Germinal center (tissue), 1 donor: ENCODE measurements at regions not wholly inside any gene's neighbourhood (a gene's known extent, or its start where the extent isn't known, plus 50 kb on each side); places are given as distances from the start of the nearest gene placed in this dataset.
"Not testable (repeated sequence)": the region's sequence is repeated elsewhere in the genome, so short reads cannot be mapped to it uniquely, and the experiment has no call there.

Source experiments
- DNase-seq: peaks from one replicate; pipeline ENCODE4 v3.0.0; 2012; ENCODE audit warnings: mixed read lengths, low spot score

- no peak for DNase-seq
These were observed 164.8 kb upstream of the DTNBP1 start for GRCh38 chr6:15827496-15828255.

GRCh38 chr6:15826814-15827318 lies 164.0 kb upstream of the DTNBP1 start:
- DNase-seq = no peak

- DNase-seq = no peak
These were observed 162.6 kb upstream of the DTNBP1 start for GRCh38 chr6:15825332-15825930.

- no peak for DNase-seq
These were observed 162.0 kb upstream of the DTNBP1 start for GRCh38 chr6:15824811-15825210.

GRCh38 chr6:15823838-15824414 lies 161.1 kb upstream of the DTNBP1 start:
- no peak for DNase-seq

GRCh38 chr6:15822835-15823234 lies 160.0 kb upstream of the DTNBP1 start:
- DNase-seq = no peak

- no peak for DNase-seq
These were observed 157.0 kb upstream of the DTNBP1 start for GRCh38 chr6:15819841-15820240.

- DNase-seq = no peak
These were observed 156.4 kb upstream of the DTNBP1 start for GRCh38 chr6:15819226-15819625.

GRCh38 chr6:15818491-15818890 lies 155.7 kb upstream of the DTNBP1 start:
- DNase-seq = no peak

- DNase-seq = no peak
These were observed 155.2 kb upstream of the DTNBP1 start for GRCh38 chr6:15818044-15818443.

GRCh38 chr6:15817100-15817499 lies 154.3 kb upstream of the DTNBP1 start:
- DNase-seq = no peak

GRCh38 chr6:15816661-15817060 lies 153.8 kb upstream of the DTNBP1 start:
- no peak for DNase-seq

GRCh38 chr6:15813698-15814097 lies 150.9 kb upstream of the DTNBP1 start:
- not testable (repeated sequence) for DNase-seq

- DNase-seq = no peak
These were observed 148.3 kb upstream of the DTNBP1 start for GRCh38 chr6:15811107-15811506.

- DNase-seq = no peak
These were observed 147.8 kb upstream of the DTNBP1 start for GRCh38 chr6:15810618-15811017.

GRCh38 chr6:15809367-15809766 lies 146.5 kb upstream of the DTNBP1 start:
- no peak for DNase-seq

- no peak for DNase-seq
These were observed 141.6 kb upstream of the DTNBP1 start for GRCh38 chr6:15804164-15805154.

- DNase-seq = no peak
These were observed 139.6 kb upstream of the DTNBP1 start for GRCh38 chr6:15802466-15802865.

- DNase-seq = no peak
These were observed 139.1 kb upstream of the DTNBP1 start for GRCh38 chr6:15801912-15802311.

GRCh38 chr6:15800841-15801617 lies 138.2 kb upstream of the DTNBP1 start:
- no peak for DNase-seq
